Activated CD4-positive, alpha-beta T cell treated with anti-CD3 and anti-CD28 coated beads, Interleukin-2, Interleukin-4, amounts not matched to agents 100 ng/mL and 50 ng/mL, durations not matched to agents 16 hours and 8 hours (primary cell): ENCODE measurements at regions not wholly inside any gene's neighbourhood (a gene's known extent, or its start where the extent isn't known, plus 50 kb on each side); places are given as distances from the start of the nearest gene placed in this dataset.
"Not testable (repeated sequence)": the region's sequence is repeated elsewhere in the genome, so short reads cannot be mapped to it uniquely, and the experiment has no call there.

Experiments used
- DNase-seq: peaks from one replicate; pipeline ENCODE4 v3.0.0-alpha.2; 2020; ENCODE audit warnings: low spot score

GRCh38 chr10:30196559-30196958 is 137.2 kb upstream of the JCAD start:
- not testable (repeated sequence) for DNase-seq

DNA sequence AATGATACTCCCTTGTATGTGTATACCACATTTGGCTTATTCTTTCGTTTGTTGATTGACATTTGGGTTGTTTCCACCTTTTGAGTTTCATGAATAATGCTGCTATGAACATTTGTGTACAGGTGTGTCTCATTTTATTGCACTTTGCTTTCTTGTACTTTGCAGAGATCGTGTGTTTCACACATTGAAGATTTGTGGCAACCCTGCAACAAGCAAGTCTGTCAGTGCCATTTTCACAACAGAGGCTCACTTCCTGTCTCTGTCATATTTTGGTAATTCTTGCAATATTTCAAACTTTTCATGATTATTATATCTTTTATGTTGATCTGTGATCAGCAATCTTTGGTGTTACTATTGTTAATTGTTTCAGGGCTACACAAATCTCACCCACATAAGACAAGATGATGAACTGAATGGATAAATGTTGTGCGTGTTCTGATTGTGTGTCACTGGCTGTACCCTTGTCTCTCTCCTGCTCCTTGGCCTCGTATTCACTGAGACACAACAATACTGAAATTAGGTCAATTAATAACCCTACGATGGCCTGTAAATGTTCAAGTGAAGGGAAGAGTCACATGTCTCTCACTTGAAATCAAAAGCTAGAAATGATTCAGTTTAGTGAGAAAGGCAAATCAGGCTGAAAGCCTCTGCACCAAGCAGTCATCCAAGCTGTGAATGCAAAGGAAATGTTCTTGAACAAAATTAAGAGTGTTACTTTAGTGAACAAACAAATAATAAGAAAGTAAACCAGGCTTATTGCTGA is 133.6 kb upstream of the JCAD start:
- peak; percentile 9 for DNase-seq

DNA sequence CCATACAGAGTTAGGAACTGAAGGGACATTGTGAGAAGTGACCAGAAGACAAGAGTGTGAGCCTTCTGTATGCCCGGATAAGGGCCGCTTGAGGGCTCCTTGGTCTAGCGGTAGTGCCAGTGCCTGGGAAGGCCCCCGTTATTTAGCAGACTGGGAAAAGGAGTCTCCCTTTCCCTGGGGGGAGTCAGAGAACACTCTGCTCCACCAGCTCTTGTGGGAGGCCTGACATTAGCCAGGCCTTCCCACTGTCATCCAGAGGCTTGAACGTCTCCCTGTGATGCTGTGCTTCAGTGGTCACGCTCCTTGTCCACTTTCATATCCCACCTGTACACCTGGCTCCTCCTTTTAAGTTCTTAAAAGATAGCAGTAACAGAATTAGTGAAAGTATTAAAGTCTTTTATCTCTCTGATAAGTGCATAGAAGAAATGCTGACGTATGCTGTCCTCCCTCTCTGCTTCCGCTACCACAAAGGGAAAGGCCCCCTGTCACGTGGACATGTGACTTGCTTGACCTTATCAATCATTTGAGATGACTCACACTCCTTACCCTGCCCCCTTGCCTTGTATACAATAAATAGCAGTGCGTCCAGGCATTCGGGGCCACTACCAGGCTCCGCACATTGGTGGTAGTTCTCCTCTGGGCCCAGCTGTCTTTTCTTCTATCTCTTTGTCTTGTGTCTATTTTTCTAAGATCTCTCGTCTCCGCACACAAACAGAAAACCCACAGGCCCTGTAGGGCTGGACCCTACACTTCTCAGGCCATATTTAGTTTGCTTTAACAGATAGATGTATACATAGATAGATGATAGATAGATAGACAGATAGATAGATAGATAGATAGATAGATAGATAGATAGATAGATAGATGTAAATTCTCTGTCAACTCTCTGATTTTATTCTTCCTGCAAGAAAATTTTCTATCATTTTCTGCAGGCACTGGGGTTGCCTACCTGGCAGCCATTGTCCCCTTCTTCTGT is 131.5 kb upstream of the JCAD start:
- no peak for DNase-seq

- no peak for DNase-seq
These were observed 129.8 kb upstream of the JCAD start for GRCh38 chr10:30189238-30189580.

DNA sequence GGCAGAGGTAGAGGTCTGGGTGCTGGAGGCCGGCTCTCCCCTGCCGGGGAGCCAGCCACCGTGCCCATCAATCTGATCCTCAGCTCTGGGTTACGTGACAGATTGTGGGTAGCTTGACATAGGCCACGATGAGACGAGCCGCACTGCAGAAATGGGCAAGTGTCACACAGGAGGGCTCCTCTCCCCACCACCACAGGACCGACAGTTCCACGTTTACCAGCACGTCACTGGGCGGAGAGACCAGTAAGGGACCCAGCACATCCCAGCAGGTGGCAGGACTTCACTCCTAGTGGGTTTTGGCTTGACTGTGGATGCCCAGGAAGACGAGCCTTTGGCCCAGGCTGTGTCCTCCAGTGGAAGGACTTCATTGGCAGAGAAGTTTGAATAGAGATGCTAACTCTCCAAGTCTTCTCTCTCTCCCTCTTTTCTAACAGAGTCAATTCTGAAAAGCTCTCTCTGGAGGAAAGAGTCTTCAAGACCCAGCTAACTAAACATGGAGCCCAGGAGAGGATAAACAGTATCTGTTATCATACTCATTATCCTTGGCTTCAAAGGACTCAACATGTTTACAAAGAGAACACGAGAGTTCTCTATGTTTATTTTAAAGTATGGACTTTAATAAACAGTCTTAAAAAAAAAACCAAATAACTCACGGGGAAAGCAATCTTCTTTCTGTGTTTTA is 129.3 kb upstream of the JCAD start:
- no peak for DNase-seq

DNA sequence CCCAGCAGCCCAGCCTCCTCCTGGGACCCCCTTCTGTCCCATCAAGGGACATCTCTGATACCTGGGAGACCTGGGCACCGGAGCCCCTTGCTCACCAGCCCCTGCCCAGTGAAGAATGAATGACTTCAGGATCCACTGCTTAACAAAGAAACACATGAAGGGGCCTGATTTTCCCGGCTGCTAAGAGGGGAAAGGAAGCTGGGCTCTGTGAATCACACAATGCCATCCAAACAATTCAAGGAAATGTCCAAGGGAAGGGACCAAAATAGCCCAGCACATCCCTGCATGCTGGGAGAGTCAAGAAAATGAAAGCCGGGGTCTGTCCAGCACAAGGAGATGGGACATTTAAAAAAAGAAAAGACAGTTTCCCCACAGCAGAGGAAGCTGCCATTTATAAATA is 128.7 kb upstream of the JCAD start:
- no peak for DNase-seq

DNA sequence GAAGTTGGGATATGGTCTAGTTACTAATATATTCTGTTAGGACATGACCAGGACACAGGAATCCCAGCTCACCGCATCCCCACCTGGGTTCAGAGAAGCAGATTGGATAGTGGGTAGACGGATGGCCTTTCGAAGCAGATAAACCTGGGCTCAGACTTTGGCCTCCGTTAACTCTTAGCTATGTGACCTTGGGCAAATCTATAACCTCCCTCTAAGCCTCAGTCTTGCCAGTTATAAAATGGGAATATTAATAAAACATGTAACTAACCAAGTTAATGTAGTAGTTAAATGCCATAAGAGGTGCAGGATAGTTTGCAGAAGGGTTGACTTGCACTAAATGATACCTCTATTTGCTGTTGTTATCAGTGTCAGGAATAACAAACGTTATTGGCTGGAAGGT is 127.6 kb upstream of the JCAD start:
- DNase-seq: no peak

DNA sequence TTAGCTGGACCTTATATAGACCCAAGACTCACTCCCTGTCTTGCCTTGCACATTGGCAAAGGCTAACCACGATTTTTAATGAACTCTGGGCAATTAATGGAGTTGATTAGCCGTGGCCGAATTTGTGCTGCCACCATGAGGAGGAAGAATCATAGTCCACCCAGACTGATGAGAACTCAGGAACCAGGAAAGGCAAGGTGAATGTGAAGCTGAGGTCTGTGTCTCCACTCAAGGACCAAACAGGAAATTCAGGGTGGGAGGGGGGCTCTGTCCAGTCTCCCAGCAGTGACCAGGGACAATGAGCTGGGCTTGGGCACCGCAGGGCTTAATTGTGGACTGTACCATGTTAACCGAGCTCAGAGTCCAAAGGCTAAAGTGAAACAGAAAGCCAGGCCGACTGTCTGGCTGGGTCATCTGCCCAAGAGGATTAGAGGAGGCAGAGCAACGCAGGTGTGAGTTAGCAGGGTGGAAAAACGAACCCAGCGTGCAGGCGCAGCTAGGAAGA is 127.0 kb upstream of the JCAD start:
- DNase-seq: no peak

- DNase-seq: no peak
These were observed 126.5 kb upstream of the JCAD start for GRCh38 chr10:30185916-30186315.

DNA sequence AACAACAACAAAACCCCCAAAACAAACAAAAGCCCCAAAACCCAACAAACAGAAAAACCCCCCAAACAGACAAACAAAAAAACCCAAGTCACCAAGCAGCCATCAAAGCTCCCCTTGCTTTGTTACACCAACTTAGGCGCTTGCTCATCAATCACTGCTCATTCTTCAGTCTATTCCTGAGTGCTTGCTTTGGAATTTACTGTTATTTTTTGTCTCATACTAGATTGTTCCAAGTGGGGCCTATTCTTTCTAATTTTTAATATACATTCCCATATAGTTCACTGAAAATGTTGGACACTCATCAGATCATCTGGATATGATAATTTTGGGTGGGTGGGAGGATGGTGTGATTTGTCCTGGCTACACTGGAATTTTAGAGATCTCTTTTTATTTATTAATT is 126.0 kb upstream of the JCAD start:
- DNase-seq: no peak

DNA sequence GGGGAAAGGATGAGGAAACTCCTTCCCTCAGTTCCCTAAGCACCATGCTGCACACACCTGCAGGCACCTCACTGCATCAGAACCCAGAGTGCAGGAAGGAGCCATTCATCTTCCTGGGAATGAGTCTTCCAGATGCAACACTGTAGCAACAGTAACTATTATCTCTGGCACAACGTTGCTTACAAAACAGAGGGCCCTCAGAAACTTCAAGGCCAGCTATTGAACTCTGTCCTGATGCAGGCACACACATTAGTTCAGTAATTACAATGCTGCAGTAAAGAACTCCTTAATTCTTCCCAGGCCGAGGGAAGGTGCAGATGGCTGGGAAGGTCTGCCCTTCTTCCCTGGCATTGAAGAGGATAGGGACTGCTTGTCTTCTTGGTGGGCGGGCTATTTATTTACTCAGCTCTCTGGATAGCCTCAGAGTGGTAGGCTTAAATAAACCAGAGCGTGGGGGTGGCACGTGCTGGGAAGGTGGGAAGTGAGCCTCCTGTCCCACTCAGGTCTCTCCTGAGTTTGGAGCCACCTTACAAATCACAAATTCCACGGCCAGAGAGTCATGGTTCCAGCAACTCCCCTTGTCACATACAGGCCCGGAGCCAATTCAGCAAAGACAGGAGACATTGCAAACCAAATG is 125.1 kb upstream of the JCAD start:
- DNase-seq: no peak

GRCh38 chr10:30183055-30183402 is 123.6 kb upstream of the JCAD start:
- DNase-seq: no peak

DNA sequence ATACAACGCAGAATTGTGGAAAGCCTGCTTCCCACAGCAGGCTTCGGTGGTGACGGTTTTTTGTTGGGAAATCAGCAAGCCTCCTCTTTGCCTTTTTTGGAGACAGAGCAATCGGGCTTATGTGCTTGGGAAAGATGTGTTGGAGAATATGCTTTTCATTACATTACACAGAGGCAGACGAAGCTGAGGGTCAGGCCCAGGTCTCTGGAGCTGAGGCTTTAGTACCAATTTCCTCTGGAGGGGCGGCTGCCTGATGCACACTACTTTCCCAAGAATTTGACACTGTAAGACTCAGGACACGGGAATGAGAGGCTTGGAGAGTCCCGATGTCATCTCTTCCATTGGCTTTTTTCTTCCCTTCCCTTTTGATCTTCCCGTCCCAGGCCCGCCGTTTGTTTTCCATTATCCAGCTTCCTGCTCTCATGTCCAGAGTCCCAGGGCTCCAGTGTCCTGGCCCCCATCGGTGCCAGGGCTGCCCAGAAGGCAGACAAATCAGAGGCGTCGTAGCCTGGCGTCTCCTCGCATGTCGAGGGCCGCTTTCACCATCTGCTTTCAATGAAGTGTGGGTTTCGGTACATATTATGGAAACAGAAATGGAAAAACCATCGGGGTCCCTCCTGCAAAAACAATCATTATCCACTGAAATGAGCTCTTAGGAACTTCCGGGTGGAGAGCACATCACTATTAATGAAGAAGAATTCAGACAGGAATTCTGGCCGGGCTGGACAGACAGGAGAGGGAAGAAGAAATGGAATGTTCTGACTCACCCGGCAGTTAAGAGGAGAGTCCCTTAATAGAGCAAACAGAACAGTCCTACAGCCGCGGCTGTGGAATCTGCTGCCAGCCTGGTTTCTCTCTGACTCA is 123.0 kb upstream of the JCAD start:
- no peak for DNase-seq

DNA sequence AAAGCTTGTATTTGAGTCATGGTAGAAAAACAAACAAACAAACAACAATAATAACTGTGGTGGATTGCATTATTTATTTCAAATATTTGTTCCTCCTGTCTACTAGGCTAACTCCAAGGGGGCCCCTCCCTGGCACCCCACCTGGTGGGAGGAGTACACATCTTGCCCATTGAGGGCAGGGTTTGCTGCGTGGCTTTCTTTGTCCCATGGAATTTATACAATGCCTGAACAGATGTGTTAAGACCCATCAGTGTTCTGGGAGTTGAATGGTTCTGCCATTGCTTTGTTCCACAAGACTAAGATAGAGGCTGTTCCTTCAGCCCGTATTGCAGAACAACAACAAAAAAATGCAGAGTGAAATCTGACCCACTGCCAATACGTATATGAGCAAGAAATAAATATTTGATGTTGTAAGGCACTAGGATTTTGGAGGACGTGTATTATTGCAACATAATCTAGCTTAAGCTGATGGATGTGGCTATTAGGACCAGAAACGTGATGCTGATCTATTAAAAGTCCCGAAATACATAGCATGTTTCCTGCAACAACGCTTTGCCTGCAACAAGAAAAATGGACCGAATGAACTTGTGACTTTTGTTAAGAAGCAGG is 119.1 kb upstream of the JCAD start:
- DNase-seq: no peak

- no peak for DNase-seq
These were observed 117.6 kb upstream of the JCAD start for GRCh38 chr10:30176776-30177533.

DNA sequence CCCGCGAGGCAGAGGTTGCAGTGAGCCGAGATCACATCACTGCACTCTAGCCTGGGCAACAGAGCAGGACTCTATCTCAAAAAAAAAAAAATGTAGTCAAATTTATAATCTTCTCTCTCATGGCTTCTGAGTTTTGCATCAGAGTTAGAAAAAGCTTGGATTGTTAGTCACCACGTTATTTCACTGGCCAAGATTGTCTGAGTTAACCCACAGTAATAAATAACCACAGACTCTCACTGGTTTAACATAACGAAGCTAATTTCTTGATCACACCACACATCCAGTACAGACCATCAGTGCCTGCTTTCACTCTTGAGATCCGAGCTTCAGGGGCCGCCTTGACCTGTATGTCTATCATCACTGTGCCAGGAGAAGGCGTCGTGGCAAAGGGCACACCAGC is 116.8 kb upstream of the JCAD start:
- no peak for DNase-seq

GRCh38 chr10:30172673-30173072 is 113.3 kb upstream of the JCAD start:
- no peak for DNase-seq

GRCh38 chr10:30172091-30172490 is 112.7 kb upstream of the JCAD start:
- DNase-seq: no peak

DNA sequence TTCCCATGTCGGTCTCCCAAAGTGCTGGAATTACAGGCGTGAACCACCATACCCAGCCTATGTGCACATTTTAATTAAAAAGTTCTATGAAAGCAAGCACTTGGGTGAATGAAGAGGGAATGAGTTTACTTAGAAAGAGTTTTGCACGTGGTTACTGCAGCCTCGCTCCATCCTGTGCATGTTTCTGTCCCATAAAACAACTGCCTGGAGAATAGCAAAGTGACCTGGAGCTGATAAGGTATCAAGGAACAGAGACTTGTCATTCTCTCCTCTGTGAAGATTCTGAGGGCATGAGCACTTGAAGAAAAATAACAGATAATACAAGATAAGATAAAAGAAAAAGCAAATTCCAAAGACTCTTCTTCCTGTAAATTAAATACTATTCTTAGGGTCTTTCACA is 112.2 kb upstream of the JCAD start:
- no peak for DNase-seq

DNA sequence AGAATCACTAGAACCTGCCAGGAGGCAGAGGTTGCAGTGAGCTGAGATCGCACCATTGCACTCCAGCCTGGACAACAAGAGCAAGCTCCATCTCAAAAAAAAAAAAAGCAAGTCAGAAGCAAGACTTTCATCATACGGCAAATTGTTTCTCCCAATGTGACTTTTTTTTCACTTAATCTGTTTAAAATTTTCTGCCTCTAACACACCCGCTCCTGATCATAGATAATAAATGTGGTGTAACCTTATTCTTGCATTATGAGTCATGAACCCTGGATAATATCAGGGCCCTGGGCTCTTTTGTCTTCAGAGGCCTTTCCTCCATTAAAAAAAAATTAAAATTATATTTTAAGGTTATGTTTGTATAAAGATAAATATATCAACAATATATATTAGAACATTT is 111.4 kb upstream of the JCAD start:
- no peak for DNase-seq
